CD8-positive, alpha-beta memory T cell (primary cell): ENCODE measurements at regions not wholly inside any gene's neighbourhood (a gene's known extent, or its start where the extent isn't known, plus 50 kb on each side); places are given as distances from the start of the nearest gene placed in this dataset.
"Not testable (repeated sequence)": the region's sequence is repeated elsewhere in the genome, so short reads cannot be mapped to it uniquely, and the experiment has no call there.

Source experiments
- CTCF ChIA-PET: fragments of 350-600 bp; sonication (Branson Sonifier 250); formaldehyde crosslinking; loops from one replicate; lab custom pipeline; 2021; ENCODE audit warnings: antibody characterized with exemption; lab: Charles Lee
- POLR2A ChIA-PET: fragments of 350-600 bp; sonication (Branson Sonifier 250); formaldehyde crosslinking; loops from one replicate; lab custom pipeline; 2021; ENCODE audit warnings: antibody characterized with exemption; lab: Charles Lee
- DNase-seq, 5 donors: peaks; one replicate each; pipeline versions ENCODE4 v3.0.0 to v3.0.0-alpha.2; 2020 to 2022; ENCODE audit warnings: mixed read lengths in 1 of 5
- H3K27ac ChIP-seq: one replicate; pipeline ENCODE4 v1.7.0; 2013; ENCODE audit warnings: low read depth, mild to moderate bottlenecking, low read length, moderate library complexity
- H3K27me3 ChIP-seq: 2 replicates; pipeline ENCODE4 v1.7.0; 2013; ENCODE audit warnings: low read length, mild to moderate bottlenecking; ENCODE audit not compliant: insufficient read depth, poor library complexity, severe bottlenecking
- H3K36me3 ChIP-seq: 2 replicates; pipeline ENCODE4 v1.7.0; 2013; ENCODE audit warnings: mild to moderate bottlenecking, low read length, moderate library complexity; ENCODE audit not compliant: insufficient read depth
- H3K4me1 ChIP-seq: 2 replicates; pipeline ENCODE4 v1.7.0; 2013; ENCODE audit warnings: mild to moderate bottlenecking, low read length, moderate library complexity; ENCODE audit not compliant: insufficient read depth
- H3K4me3 ChIP-seq: 2 replicates; pipeline ENCODE4 v1.7.0; 2013; ENCODE audit warnings: mild to moderate bottlenecking, low read length
- H3K9me3 ChIP-seq: 2 replicates; pipeline ENCODE4 v1.7.0; 2013; ENCODE audit warnings: mild to moderate bottlenecking, low read length
- H3K27ac Mint-ChIP-seq, 8 donors: one replicate each; pipeline ENCODE4 v1.8.0; 2020 to 2021; ENCODE audit warnings: mixed read lengths in 8 of 8, mild to moderate bottlenecking in 6 of 8, inconsistent platforms in 3 of 8, moderate library complexity in 3 of 8
- H3K27me3 Mint-ChIP-seq, 2 donors: one replicate each; pipeline ENCODE4 v1.8.0; 2020 to 2021; ENCODE audit warnings: mixed read lengths in 2 of 2, mild to moderate bottlenecking in 1 of 2, moderate library complexity in 1 of 2
- H3K36me3 Mint-ChIP-seq, 3 donors: one replicate each; pipeline ENCODE4 v1.8.0; 2020 to 2021; ENCODE audit warnings: mixed read lengths in 3 of 3, inconsistent platforms in 1 of 3, mild to moderate bottlenecking in 1 of 3
- H3K4me1 Mint-ChIP-seq, 3 donors: one replicate each; pipeline ENCODE4 v1.8.0; 2020 to 2021; ENCODE audit warnings: mixed read lengths in 3 of 3, inconsistent platforms in 1 of 3, mild to moderate bottlenecking in 1 of 3
- H3K4me3 Mint-ChIP-seq, 7 donors: one replicate each; pipeline ENCODE4 v1.8.0; 2020 to 2021; ENCODE audit warnings: mixed read lengths in 7 of 7, mild to moderate bottlenecking in 6 of 7, moderate library complexity in 4 of 7, inconsistent platforms in 2 of 7
- H3K9me3 Mint-ChIP-seq, 5 donors: one replicate each; pipeline ENCODE4 v1.8.0; 2020 to 2022; ENCODE audit warnings: mixed read lengths in 5 of 5, mild to moderate bottlenecking in 3 of 5, moderate library complexity in 2 of 5, inconsistent platforms in 1 of 5

GRCh38 chr3:134713671-134714070, 62.8 kb upstream of the KY start:
- no peaks in the 10 kb centered on the region for H3K27me3 ChIP-seq

DNA sequence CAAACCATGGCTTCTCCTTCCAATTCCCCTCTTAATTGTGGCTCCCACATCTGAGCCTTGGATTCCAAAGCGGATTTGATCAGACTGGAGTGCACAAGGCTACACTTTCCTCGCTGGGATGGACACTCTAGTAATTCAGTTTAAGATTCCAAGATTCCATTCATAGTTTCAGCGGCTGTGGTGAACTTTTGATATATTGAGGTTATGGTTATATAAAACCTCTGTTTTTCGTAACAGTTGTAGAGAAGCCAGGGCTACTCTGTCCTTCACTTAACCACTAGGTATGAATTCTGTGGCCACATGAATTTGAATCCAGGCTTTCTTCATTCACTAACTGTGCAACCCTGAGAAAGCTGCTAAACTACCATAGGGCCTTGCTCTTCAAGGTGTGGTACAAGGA, 67.9 kb upstream of the KY start:
- Histone ChIP-seq H3K36me3 (no peaks in the 10 kb centered on the region), H3K4me1 (no peaks in the 10 kb centered on the region), H3K9me3 (no peaks in the 10 kb centered on the region), H3K27me3 (no peaks in the 10 kb centered on the region), H3K4me3 (no peak overlapping the region), H3K27ac (no peak overlapping the region)
- peaks cover 0 to 3% (median 0%) of the 10 kb centered on the region in 5 donors for H3K9me3 Mint-ChIP-seq
- DNase-seq: no peak
- ChIA-PET CTCF (no interaction called here), POLR2A (no interaction called here)
- H3K27ac Mint-ChIP-seq: no peak overlapping the region
- no peaks in the 10 kb centered on the region for H3K36me3 Mint-ChIP-seq
- H3K4me3 Mint-ChIP-seq: no peak overlapping the region
- H3K4me1 Mint-ChIP-seq: no peaks in the 10 kb centered on the region
- peaks cover 10 to 15% of the 10 kb centered on the region in 2 donors for H3K27me3 Mint-ChIP-seq

More at GRCh38 chr3:134713671-134714070, 62.8 kb upstream of the KY start:
- no peak for DNase-seq
- H3K4me1 ChIP-seq: no peaks in the 10 kb centered on the region
- H3K4me3 ChIP-seq: no peak overlapping the region
- Mint-ChIP-seq H3K4me1 (no peaks in the 10 kb centered on the region), H3K9me3 (peaks cover 0 to 3% (median 0%) of the 10 kb centered on the region in 5 donors), H3K27me3 (peaks cover 3 to 6% of the 10 kb centered on the region in 2 donors), H3K36me3 (no peaks in the 10 kb centered on the region), H3K27ac (no peak overlapping the region), H3K4me3 (no peak overlapping the region)
- H3K27ac ChIP-seq: no peak overlapping the region
- CTCF ChIA-PET: no interaction called here
- POLR2A ChIA-PET: no interaction called here
- H3K9me3 ChIP-seq: no peaks in the 10 kb centered on the region
- no peaks in the 10 kb centered on the region for H3K36me3 ChIP-seq

DNA sequence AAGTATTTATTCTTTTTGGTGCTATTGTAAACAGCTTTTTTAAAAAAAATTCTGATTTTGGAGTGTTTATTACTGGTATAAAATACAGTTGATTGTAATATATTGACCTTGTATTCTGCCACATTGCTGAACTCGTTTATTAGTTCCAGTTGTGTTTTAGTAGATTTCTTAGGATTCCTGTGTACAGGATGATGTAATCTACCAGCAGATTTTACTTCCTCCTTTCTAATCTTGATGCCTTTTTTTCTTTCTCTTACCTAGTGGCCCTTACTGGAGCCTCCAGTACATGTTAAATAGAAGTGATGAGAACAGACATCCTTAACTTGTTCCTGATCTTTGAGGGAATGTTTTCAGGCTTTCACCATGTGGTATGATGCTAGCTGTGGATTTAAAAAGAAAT, 70.4 kb upstream of the KY start:
- H3K4me3 Mint-ChIP-seq: no peak overlapping the region
- no peaks in the 10 kb centered on the region for H3K36me3 Mint-ChIP-seq
- no peak for DNase-seq
- H3K27ac ChIP-seq: no peak overlapping the region
- H3K27me3 ChIP-seq: no peaks in the 10 kb centered on the region
- POLR2A ChIA-PET: no interaction called here
- no peaks in the 10 kb centered on the region for H3K4me1 ChIP-seq
- H3K27me3 Mint-ChIP-seq: peaks cover 11 to 28% of the 10 kb centered on the region in 2 donors
- H3K4me1 Mint-ChIP-seq: no peaks in the 10 kb centered on the region
- no peak overlapping the region for H3K27ac Mint-ChIP-seq
- H3K9me3 Mint-ChIP-seq: peaks cover 0 to 3% (median 0%) of the 10 kb centered on the region in 5 donors
- CTCF ChIA-PET: no interaction called here
- H3K36me3 ChIP-seq: no peaks in the 10 kb centered on the region
- H3K4me3 ChIP-seq: no peak overlapping the region
- no peaks in the 10 kb centered on the region for H3K9me3 ChIP-seq

GRCh38 chr3:134722969-134723368, 72.1 kb upstream of the EPHB1 start:
- H3K27ac Mint-ChIP-seq: no peak overlapping the region
- no peaks in the 10 kb centered on the region for H3K4me1 Mint-ChIP-seq
- POLR2A ChIA-PET: no interaction called here
- H3K4me3 Mint-ChIP-seq: no peak overlapping the region
- Histone ChIP-seq H3K27ac (no peak overlapping the region), H3K27me3 (no peaks in the 10 kb centered on the region), H3K9me3 (no peaks in the 10 kb centered on the region), H3K4me1 (no peaks in the 10 kb centered on the region), H3K36me3 (no peaks in the 10 kb centered on the region), H3K4me3 (no peak overlapping the region)
- DNase-seq: no peak
- CTCF ChIA-PET: no interaction called here
- H3K27me3 Mint-ChIP-seq: peaks cover 17 to 40% of the 10 kb centered on the region in 2 donors
- H3K36me3 Mint-ChIP-seq: no peaks in the 10 kb centered on the region
- H3K9me3 Mint-ChIP-seq: peaks cover 0 to 3% (median 0%) of the 10 kb centered on the region in 5 donors

DNA sequence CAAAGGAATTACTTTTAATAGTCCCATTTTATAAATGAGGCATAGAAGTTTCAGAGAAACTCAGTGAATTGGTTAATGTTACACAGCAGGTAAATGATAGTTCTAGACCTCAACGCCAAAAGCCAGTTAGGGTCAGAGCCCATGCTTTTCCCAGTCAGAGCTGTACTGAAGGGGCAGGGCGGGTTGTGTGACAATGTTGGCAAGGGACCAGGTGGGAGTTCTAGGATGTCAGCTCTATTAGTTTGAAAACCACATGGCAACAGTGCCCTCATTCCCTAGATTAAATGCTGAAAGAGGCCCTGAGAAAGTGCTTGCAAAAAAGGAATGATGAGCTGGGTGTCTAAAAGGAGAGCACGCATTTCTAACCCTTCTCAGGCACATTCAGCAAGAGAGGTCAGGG, 65.4 kb upstream of the EPHB1 start:
- no peaks in the 10 kb centered on the region for H3K4me1 Mint-ChIP-seq
- POLR2A ChIA-PET: no interaction called here
- H3K9me3 Mint-ChIP-seq: no peaks in the 10 kb centered on the region
- no peak for DNase-seq
- no peaks in the 10 kb centered on the region for H3K9me3 ChIP-seq
- no peak overlapping the region for H3K4me3 Mint-ChIP-seq
- H3K4me3 ChIP-seq: no peak overlapping the region
- H3K27ac ChIP-seq: no peak overlapping the region
- no peaks in the 10 kb centered on the region for H3K4me1 ChIP-seq
- CTCF ChIA-PET: no interaction called here
- no peaks in the 10 kb centered on the region for H3K27me3 ChIP-seq
- no peaks in the 10 kb centered on the region for H3K36me3 ChIP-seq
- no peaks in the 10 kb centered on the region for H3K36me3 Mint-ChIP-seq
- no peak overlapping the region for H3K27ac Mint-ChIP-seq
- peaks cover 12 to 31% of the 10 kb centered on the region in 2 donors for H3K27me3 Mint-ChIP-seq

- H3K27me3 Mint-ChIP-seq: peaks cover 0 to 6% of the 10 kb centered on the region in 2 donors
- no peaks in the 10 kb centered on the region for H3K9me3 ChIP-seq
- no peak overlapping the region for H3K27ac ChIP-seq
- POLR2A ChIA-PET: no interaction called here
- H3K4me3 ChIP-seq: no peak overlapping the region
- no peaks in the 10 kb centered on the region for H3K36me3 Mint-ChIP-seq
- H3K4me3 Mint-ChIP-seq: no peak overlapping the region
- H3K9me3 Mint-ChIP-seq: peaks cover 0 to 2% (median 1%) of the 10 kb centered on the region in 5 donors
- no peaks in the 10 kb centered on the region for H3K27me3 ChIP-seq
- no peak overlapping the region for H3K27ac Mint-ChIP-seq
- CTCF ChIA-PET: no interaction called here
- no peaks in the 10 kb centered on the region for H3K36me3 ChIP-seq
- H3K4me1 Mint-ChIP-seq: no peaks in the 10 kb centered on the region
- no peaks in the 10 kb centered on the region for H3K4me1 ChIP-seq
- no peak for DNase-seq
Observed at GRCh38 chr3:134737516-134737915, 57.5 kb upstream of the EPHB1 start.

GRCh38 chr3:134740077-134740476, 55.0 kb upstream of the EPHB1 start:
- H3K27me3 Mint-ChIP-seq: not testable (repeated sequence)

GRCh38 chr3:134742202-134742601, 52.9 kb upstream of the EPHB1 start:
- ChIA-PET POLR2A (no interaction called here), CTCF (no interaction called here)
- Histone ChIP-seq H3K9me3 (no peaks in the 10 kb centered on the region), H3K4me1 (no peaks in the 10 kb centered on the region), H3K27me3 (no peaks in the 10 kb centered on the region), H3K4me3 (no peak overlapping the region), H3K27ac (no peak overlapping the region), H3K36me3 (no peaks in the 10 kb centered on the region)
- DNase-seq: no peak
- Mint-ChIP-seq H3K4me3 (no peak overlapping the region), H3K27ac (no peak overlapping the region), H3K9me3 (peaks cover 0 to 9% (median 2%) of the 10 kb centered on the region in 5 donors), H3K4me1 (no peaks in the 10 kb centered on the region), H3K27me3 (peaks cover 0 to 2% of the 10 kb centered on the region in 2 donors), H3K36me3 (no peaks in the 10 kb centered on the region)

More at GRCh38 chr3:134740077-134740476, 55.0 kb upstream of the EPHB1 start:
- H3K9me3 Mint-ChIP-seq, H3K4me1 Mint-ChIP-seq, CTCF ChIA-PET, H3K4me3 Mint-ChIP-seq, DNase-seq, H3K36me3 Mint-ChIP-seq, H3K27me3 ChIP-seq, H3K4me3 ChIP-seq, H3K4me1 ChIP-seq, POLR2A ChIA-PET, H3K36me3 ChIP-seq, H3K27ac ChIP-seq, H3K27ac Mint-ChIP-seq, H3K9me3 ChIP-seq: not testable (repeated sequence)

DNA sequence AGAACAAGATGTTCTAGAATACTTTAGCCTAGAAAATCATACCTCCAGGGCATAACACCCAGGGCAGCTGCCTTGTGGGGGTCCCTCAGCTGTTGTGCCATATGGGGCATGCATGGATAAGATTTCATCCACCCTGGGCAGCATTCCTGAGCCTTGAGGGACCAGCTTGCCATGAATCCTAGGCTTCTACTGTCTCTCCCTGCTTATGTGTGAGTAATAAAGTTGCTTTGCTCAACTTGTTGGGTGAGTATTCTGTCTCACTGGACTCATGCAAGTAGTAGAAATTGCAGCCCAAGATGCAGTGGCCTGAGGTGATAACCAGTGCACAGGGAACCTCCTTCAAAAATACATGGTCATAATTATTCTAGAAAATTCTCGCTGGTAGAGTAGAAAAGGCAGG, 52.1 kb upstream of the EPHB1 start:
- Histone ChIP-seq H3K36me3 (no peaks in the 10 kb centered on the region), H3K4me3 (no peak overlapping the region), H3K4me1 (no peaks in the 10 kb centered on the region), H3K9me3 (no peaks in the 10 kb centered on the region), H3K27me3 (no peaks in the 10 kb centered on the region), H3K27ac (no peak overlapping the region)
- H3K4me1 Mint-ChIP-seq: no peaks in the 10 kb centered on the region
- POLR2A ChIA-PET: no interaction called here
- no peaks in the 10 kb centered on the region for H3K36me3 Mint-ChIP-seq
- CTCF ChIA-PET: no interaction called here
- peaks cover 0 to 2% of the 10 kb centered on the region in 2 donors for H3K27me3 Mint-ChIP-seq
- H3K9me3 Mint-ChIP-seq: peaks cover 0 to 9% (median 2%) of the 10 kb centered on the region in 5 donors
- H3K4me3 Mint-ChIP-seq: no peak overlapping the region
- H3K27ac Mint-ChIP-seq: no peak overlapping the region
- DNase-seq: no peak
